Hypothalamus (tissue), 51 donors: ENCODE measurements at regions not wholly inside any gene's neighbourhood (a gene's known extent, or its start where the extent isn't known, plus 50 kb on each side); places are given as distances from the start of the nearest gene placed in this dataset.

Experiments
- DNase-seq, 51 donors: peaks; one replicate each; lab custom pipeline; 2025; lab: John Stamatoyannopoulos, UW

DNA sequence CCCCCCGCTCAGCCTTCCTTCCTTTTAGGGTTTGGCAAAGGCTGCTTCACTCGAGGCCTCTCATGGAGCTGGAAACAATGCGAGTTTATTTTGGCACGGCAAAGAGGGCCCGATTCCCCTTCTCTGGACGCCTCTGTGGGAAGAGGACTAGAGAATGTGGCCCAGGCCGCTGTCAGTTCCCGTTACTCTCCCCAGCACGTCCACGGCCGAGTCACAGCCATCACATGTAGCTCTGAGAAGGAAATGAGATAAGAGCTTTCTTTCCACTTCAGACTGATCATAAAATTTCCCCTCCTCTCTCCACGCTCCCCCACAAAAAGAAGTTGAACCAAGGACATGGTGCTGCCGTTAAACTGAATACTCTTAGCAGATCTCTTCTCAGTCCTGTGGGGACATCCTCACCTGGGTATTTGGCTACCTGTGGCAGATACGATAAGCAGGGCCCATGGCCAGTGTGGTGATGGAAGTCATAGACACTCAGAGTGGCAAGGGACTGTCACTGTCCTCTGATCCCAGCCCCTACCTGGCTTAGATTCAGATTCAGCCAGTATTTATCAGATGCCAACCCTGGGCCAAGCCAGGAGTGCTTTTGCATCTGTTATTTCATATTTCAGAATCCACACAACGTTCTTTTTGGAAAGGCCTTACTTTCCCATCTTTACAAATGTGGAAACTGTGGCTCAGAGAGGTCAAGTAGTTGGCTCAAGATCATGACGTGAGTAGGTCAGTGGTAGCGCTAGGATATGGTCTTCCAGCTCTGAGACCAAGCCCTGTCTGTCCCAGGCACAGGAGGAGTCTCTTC, 101.2 kb downstream of the MCFD2 start:
- no peak for DNase-seq

DNA sequence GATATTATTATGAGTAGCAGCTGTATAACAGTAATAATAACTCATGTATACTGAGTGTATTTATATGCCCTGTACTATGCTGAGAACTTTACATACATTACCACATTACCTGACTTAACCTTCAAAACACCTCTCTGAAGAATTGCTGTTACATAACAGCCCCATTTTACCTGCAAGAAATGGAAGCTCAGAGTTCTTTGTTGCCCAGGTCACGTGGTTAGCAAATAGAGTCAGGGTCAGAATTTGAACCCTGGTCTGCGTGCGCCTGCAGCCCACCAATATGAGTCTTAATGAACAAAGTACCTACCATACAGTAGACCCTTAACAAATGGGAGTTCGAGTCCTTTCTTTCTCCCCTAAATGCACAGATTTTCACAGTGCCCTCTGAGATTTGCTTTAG, 101.9 kb downstream of the MCFD2 start:
- no peak for DNase-seq

DNA sequence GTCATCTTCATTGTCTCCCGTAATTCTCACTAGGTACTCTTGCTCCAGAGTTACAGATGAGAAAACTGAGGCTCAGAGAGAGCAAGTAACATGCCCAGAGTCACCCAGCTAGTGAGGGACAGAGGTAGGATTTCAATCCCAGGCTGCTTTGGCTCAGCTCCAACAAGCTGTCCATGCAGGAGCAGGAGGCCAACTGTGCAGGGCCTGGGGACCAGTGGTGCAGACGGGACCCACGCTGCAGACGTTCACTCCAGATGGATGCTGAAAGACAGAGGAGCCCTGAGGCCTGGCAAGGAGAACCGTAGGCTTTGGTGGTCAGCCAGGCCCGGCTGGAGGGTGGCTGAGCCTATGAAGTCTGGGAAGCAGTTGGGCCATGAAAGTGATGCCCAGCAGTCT, 102.6 kb downstream of the MCFD2 start:
- no peak for DNase-seq
